H9 (cell line): ENCODE measurements at regions not wholly inside any gene's neighbourhood (a gene's known extent, or its start where the extent isn't known, plus 50 kb on each side); places are given as distances from the start of the nearest gene placed in this dataset.

Source experiments
- DNase-seq: peaks from one replicate; pipeline ENCODE4 v3.0.0-alpha.2; 2017
- H2AFZ ChIP-seq: one replicate; pipeline ENCODE4 v1.6.1; 2013; ENCODE audit warnings: mild to moderate bottlenecking, low read length, control low read depth, moderate library complexity
- H2AK5ac ChIP-seq: 2 replicates; pipeline ENCODE4 v1.6.1; 2013; ENCODE audit warnings: low read length, control low read depth, mixed read lengths; ENCODE audit not compliant: insufficient read length
- H2BK120ac ChIP-seq: one replicate; pipeline ENCODE4 v1.6.1; 2013; ENCODE audit warnings: low read depth, mild to moderate bottlenecking, low read length, control low read depth, inconsistent platforms; ENCODE audit not compliant: poor library complexity, severe bottlenecking
- H2BK12ac ChIP-seq: 2 replicates; pipeline ENCODE4 v1.6.1; 2013; ENCODE audit warnings: low read length, control low read depth, mixed read lengths, low read depth; ENCODE audit not compliant: insufficient read length
- H2BK15ac ChIP-seq: 2 replicates; pipeline ENCODE4 v1.6.1; 2013; ENCODE audit warnings: low read depth, low read length, control low read depth
- H2BK20ac ChIP-seq: one replicate; pipeline ENCODE4 v1.6.1; 2013; ENCODE audit warnings: low read depth, mild to moderate bottlenecking, low read length, control low read depth, inconsistent platforms; ENCODE audit not compliant: poor library complexity, severe bottlenecking
- H2BK5ac ChIP-seq: 2 replicates; pipeline ENCODE4 v1.6.1; 2013; ENCODE audit warnings: low read length, control low read depth, mixed read lengths; ENCODE audit not compliant: insufficient read length
- H3K14ac ChIP-seq: 2 replicates; pipeline ENCODE4 v1.6.1; 2013; ENCODE audit warnings: low read length, control low read depth; ENCODE audit not compliant: insufficient read depth
- H3K18ac ChIP-seq: 2 replicates; pipeline ENCODE4 v1.6.1; 2013; ENCODE audit warnings: low read depth, mild to moderate bottlenecking, mixed read lengths, low read length, control low read depth; ENCODE audit not compliant: insufficient read length
- H3K23ac ChIP-seq: 2 replicates; pipeline ENCODE4 v1.6.1; 2013; ENCODE audit warnings: low read length, control low read depth, mixed read lengths, low read depth; ENCODE audit not compliant: insufficient read length
- H3K23me2 ChIP-seq: 2 replicates; pipeline ENCODE4 v1.6.1; 2013; ENCODE audit warnings: low read depth, mild to moderate bottlenecking, mixed read lengths, low read length, control low read depth; ENCODE audit not compliant: insufficient read length, poor library complexity, severe bottlenecking
- H3K27ac ChIP-seq: 2 replicates; pipeline ENCODE4 v1.5.1; 2013; ENCODE audit warnings: low read length, control low read depth, mixed read lengths, low read depth; ENCODE audit not compliant: insufficient read length
- H3K27me3 ChIP-seq: 2 replicates; pipeline ENCODE4 v1.6.1; 2013; ENCODE audit warnings: low read length, control low read depth, inconsistent platforms; ENCODE audit not compliant: insufficient read depth
- H3K4ac ChIP-seq: 2 replicates; pipeline ENCODE4 v1.6.1; 2013; ENCODE audit warnings: low read depth, mild to moderate bottlenecking, control low read depth, inconsistent platforms, low read length, moderate library complexity
- H3K4me1 ChIP-seq: 2 replicates; pipeline ENCODE4 v1.6.1; 2013; ENCODE audit warnings: low read length, control low read depth, inconsistent platforms; ENCODE audit not compliant: insufficient read depth
- H3K4me2 ChIP-seq: 2 replicates; pipeline ENCODE4 v1.6.1; 2013; ENCODE audit warnings: low read length, control low read depth, mixed read lengths; ENCODE audit not compliant: insufficient read length, insufficient read depth
- H3K56ac ChIP-seq: 2 replicates; pipeline ENCODE4 v1.6.1; 2013; ENCODE audit warnings: low read depth, mild to moderate bottlenecking, mixed read lengths, low read length, control low read depth; ENCODE audit not compliant: insufficient read length
- H3K79me1 ChIP-seq: 2 replicates; pipeline ENCODE4 v1.6.1; 2013; ENCODE audit warnings: low read depth, mild to moderate bottlenecking, moderate library complexity, low read length, control low read depth, inconsistent platforms; ENCODE audit not compliant: insufficient read depth, poor library complexity, severe bottlenecking
- H3K79me2 ChIP-seq: 2 replicates; pipeline ENCODE4 v1.6.1; 2013; ENCODE audit warnings: low read length, control low read depth, inconsistent platforms; ENCODE audit not compliant: insufficient read depth
- H3K9ac ChIP-seq: 2 replicates; pipeline ENCODE4 v1.6.1; 2013; ENCODE audit warnings: low read length, control low read depth, mixed read lengths; ENCODE audit not compliant: insufficient read length; ENCODE audit errors: extremely low read depth
- H3K9me3 ChIP-seq: one replicate; pipeline ENCODE4 v1.6.1; 2013; ENCODE audit warnings: low read depth, low read length, inconsistent platforms; ENCODE audit not compliant: control insufficient read depth
- H3T11ph ChIP-seq: one replicate; pipeline ENCODE4 v1.6.1; 2013; ENCODE audit warnings: mild to moderate bottlenecking, low read length, control low read depth, inconsistent platforms
- H4K20me1 ChIP-seq: one replicate; pipeline ENCODE4 v1.6.1; 2013; ENCODE audit not compliant: control insufficient read depth, insufficient read length, insufficient read depth
- H4K5ac ChIP-seq: 2 replicates; pipeline ENCODE4 v1.6.1; 2013; ENCODE audit warnings: low read depth, mild to moderate bottlenecking, mixed read lengths, low read length, control low read depth; ENCODE audit not compliant: insufficient read length
- H4K8ac ChIP-seq: replicated peaks from 2 replicates; pipeline ENCODE4 v1.6.1; 2013; ENCODE audit warnings: low read length, control low read depth, mixed read lengths, low read depth; ENCODE audit not compliant: insufficient read length
- H4K91ac ChIP-seq: 2 replicates; pipeline ENCODE4 v1.6.1; 2013; ENCODE audit warnings: low read depth, mild to moderate bottlenecking, moderate library complexity, mixed read lengths, low read length, control low read depth; ENCODE audit not compliant: insufficient read length
- H3K27ac Mint-ChIP-seq, 3 experiments: 2 replicates in 2 of 3; 3 replicates in 1 of 3; pipeline ENCODE4 v1.8.0; 2020 to 2021; ENCODE audit warnings: mixed read lengths in 3 of 3, mild to moderate bottlenecking in 1 of 3, moderate library complexity in 1 of 3
- H3K27me3 Mint-ChIP-seq: 2 replicates; pipeline ENCODE4 v1.8.0; 2021; ENCODE audit warnings: low read depth, mild to moderate bottlenecking, moderate library complexity, mixed read lengths
- H3K36me3 Mint-ChIP-seq, 3 experiments: 2 replicates in 2 of 3; 3 replicates in 1 of 3; pipeline ENCODE4 v1.8.0; 2020 to 2021; ENCODE audit warnings: low read depth in 3 of 3, mixed read lengths in 3 of 3; ENCODE audit not compliant: insufficient read depth in 1 of 3
- H3K4me1 Mint-ChIP-seq, 2 experiments: 2 replicates each; pipeline ENCODE4 v1.8.0; 2020; ENCODE audit warnings: mixed read lengths in 2 of 2
- H3K4me3 Mint-ChIP-seq, 2 experiments: 2 replicates in 1 of 2; 3 replicates in 1 of 2; pipeline ENCODE4 v1.8.0; 2020 to 2021; ENCODE audit warnings: mild to moderate bottlenecking in 2 of 2, mixed read lengths in 2 of 2, moderate library complexity in 1 of 2
- H3K9me3 Mint-ChIP-seq, 2 experiments: 2 replicates in 1 of 2; 3 replicates in 1 of 2; pipeline ENCODE4 v1.8.0; 2020; ENCODE audit warnings: mild to moderate bottlenecking in 2 of 2, mixed read lengths in 2 of 2, moderate library complexity in 1 of 2
- CTCF ChIP-seq: fragments of 200-600 bp; sonication (generic); conservative IDR thresholded peaks from 3 replicates; pipeline ENCODE4 v1.8.0; 2021; ENCODE audit warnings: antibody characterized with exemption, mild to moderate bottlenecking
- WGBS: extraction: QIAGEN DNeasy Blood & Tissue Kit; methylation state at CpG from one replicate; pipeline ENCODE4 v1.1.7; 2013; ENCODE audit warnings: missing lambda C conversion rate, low lambda C conversion rate, mixed read lengths; ENCODE audit not compliant: insufficient read length; ENCODE audit errors: extremely low coverage; 5-methylcytosine and 5-hydroxymethylcytosine counted together

DNA sequence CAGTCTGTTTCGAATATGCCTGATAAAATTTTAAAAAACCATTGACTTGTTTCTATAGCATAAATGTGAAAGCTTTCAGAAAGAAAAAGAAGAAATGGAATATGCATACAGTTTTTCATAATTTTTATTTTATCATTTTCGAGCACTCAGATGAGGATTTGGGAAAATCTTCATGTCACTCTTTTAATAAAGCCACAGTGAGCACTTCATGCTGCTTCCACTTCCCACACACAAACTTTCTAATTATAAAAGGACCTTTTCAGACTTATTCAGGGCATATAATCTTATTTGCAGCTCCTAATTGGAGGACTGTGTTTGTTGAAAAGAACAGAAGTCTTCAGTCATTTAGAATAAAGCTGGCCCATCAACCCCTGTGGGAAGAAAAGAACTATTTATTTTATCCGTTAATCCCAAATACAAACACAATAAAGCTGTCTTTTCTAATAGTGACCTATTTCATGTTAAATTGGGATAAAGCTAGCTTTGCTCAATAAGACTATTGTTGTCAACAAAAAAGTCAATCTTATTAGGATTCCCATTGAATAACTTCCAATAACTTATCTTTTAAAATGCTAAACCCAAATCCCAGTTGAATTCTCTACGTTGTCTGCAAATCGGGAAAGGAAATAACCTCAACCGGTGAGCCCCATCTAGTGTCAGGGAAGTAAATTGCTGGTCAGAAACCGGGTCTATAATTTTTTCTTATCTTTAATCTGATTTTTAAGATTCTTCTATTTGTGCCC is 211.5 kb downstream of the PDGFRA start:
- Histone ChIP-seq H3K4me1 (no peaks in the 10 kb centered on the region), H3K14ac (no peak overlapping the region), H3T11ph (no peak overlapping the region), H3K18ac (no peak overlapping the region), H3K4me2 (no peak overlapping the region), H3K79me2 (no peaks in the 10 kb centered on the region), H2AK5ac (no peak overlapping the region), H3K27ac (no peak overlapping the region), H3K4ac (no peak overlapping the region), H3K23me2 (no peaks in the 10 kb centered on the region), H3K9me3 (no peaks in the 10 kb centered on the region), H4K91ac (no peak overlapping the region), H2BK15ac (no peak overlapping the region), H2BK12ac (no peak overlapping the region), H4K20me1 (no peaks in the 10 kb centered on the region), H3K23ac (no peak overlapping the region), H2BK5ac (no peak overlapping the region), H3K27me3 (no peaks in the 10 kb centered on the region), H4K5ac (no peak overlapping the region), H3K79me1 (no peaks in the 10 kb centered on the region), H2BK120ac (no peak overlapping the region), H3K56ac (no peak overlapping the region), H3K9ac (no peak overlapping the region), H2BK20ac (no peak overlapping the region), H4K8ac (no peak overlapping the region), H2AFZ (no peak overlapping the region)
- peaks cover 0 to 3% of the 10 kb centered on the region in 2 experiments; a peak in 1 of 4 replicates for H3K4me1 Mint-ChIP-seq
- DNase-seq = no peak
- no peak overlapping the region for H3K27ac Mint-ChIP-seq
- peaks cover 9% of the 10 kb centered on the region; the same call in 1 of the 2 replicates for H3K27me3 Mint-ChIP-seq
- H3K4me3 Mint-ChIP-seq = no peak overlapping the region
- H3K36me3 Mint-ChIP-seq = no peaks in the 10 kb centered on the region
- WGBS = no CpG with 5 or more reads among the region's 7 CpGs
- H3K9me3 Mint-ChIP-seq = no peaks in the 10 kb centered on the region; a peak in 1 of 5 replicates
- peak; percentile 85 for TF ChIP-seq CTCF
